Peyer's patch (tissue), 4 donors: ENCODE measurements at regions not wholly inside any gene's neighbourhood (a gene's known extent, or its start where the extent isn't known, plus 50 kb on each side); places are given as distances from the start of the nearest gene placed in this dataset.

ENCODE experiments used
- POLR2A ChIP-seq, 2 donors: fragments of 450-650 bp; IDR thresholded peaks; one replicate each; pipeline ENCODE4 v1.5.1; 2017; ENCODE audit warnings: antibody characterized with exemption in 2 of 2, mild to moderate bottlenecking in 2 of 2, moderate library complexity in 2 of 2
- TF ChIP-seq, protein P1 (sequence below), 6 experiments: fragments of 450-650 bp in 4 of 6; fragments of 200-600 bp in 2 of 6; sonication (generic) in 1 of 6; IDR thresholded peaks; one replicate each; pipeline ENCODE4 v1.5.1; 2017 to 2019; ENCODE audit warnings: antibody characterized with exemption in 6 of 6, mild to moderate bottlenecking in 3 of 6, moderate library complexity in 1 of 6

DNA sequence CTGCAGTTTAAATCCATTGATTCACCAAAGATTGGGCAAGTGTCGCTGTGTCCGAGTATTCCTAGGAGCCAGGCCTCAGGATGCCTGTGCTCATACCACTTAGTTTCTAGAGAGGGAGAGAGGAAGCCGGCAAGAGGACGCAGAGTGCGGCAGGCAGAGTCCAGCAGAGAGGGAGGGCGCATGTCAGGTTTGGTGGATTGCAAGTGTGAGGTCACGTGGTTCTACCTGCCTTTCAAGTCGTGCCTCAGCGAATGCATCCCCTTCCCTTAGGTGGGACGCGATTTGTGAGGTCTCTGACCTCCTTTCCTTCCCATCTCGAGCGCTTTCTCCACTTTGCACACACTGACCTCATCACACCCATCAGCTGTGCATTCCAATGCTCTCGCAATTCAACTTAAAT, 188.1 kb downstream of the TMEM18 start:
- TF ChIP-seq, protein P1, sequence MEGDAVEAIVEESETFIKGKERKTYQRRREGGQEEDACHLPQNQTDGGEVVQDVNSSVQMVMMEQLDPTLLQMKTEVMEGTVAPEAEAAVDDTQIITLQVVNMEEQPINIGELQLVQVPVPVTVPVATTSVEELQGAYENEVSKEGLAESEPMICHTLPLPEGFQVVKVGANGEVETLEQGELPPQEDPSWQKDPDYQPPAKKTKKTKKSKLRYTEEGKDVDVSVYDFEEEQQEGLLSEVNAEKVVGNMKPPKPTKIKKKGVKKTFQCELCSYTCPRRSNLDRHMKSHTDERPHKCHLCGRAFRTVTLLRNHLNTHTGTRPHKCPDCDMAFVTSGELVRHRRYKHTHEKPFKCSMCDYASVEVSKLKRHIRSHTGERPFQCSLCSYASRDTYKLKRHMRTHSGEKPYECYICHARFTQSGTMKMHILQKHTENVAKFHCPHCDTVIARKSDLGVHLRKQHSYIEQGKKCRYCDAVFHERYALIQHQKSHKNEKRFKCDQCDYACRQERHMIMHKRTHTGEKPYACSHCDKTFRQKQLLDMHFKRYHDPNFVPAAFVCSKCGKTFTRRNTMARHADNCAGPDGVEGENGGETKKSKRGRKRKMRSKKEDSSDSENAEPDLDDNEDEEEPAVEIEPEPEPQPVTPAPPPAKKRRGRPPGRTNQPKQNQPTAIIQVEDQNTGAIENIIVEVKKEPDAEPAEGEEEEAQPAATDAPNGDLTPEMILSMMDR (IDR thresholded peaks at IDR 0.05), result no peak
- no peak for TF ChIP-seq POLR2A (IDR thresholded peaks at IDR 0.05)
